CD4-positive, alpha-beta T cell (primary cell): ENCODE measurements at regions not wholly inside any gene's neighbourhood (a gene's known extent, or its start where the extent isn't known, plus 50 kb on each side); places are given as distances from the start of the nearest gene placed in this dataset.
"Not testable (repeated sequence)": the region's sequence is repeated elsewhere in the genome, so short reads cannot be mapped to it uniquely, and the experiment has no call there.

Experiments used
- ATAC-seq: fragments of 200-7000 bp; cut with Tn5 transposase; one replicate; pipeline ENCODE4 v1.10.0; 2022; ENCODE audit warnings: mild to moderate bottlenecking; ENCODE audit not compliant: poor library complexity
- CTCF ChIA-PET: fragments of 350-600 bp; sonication (Branson Sonifier 250); formaldehyde crosslinking; loops from one replicate; lab custom pipeline; 2021; ENCODE audit warnings: antibody characterized with exemption, inconsistent platforms; lab: Charles Lee
- POLR2A ChIA-PET: fragments of 350-600 bp; sonication (Branson Sonifier 250); formaldehyde crosslinking; loops from one replicate; lab custom pipeline; 2021; ENCODE audit warnings: antibody characterized with exemption, inconsistent platforms; lab: Charles Lee
- DNase-seq, 14 experiments: peaks; one replicate each; pipeline ENCODE4 v3.0.0-alpha.2; 2013 to 2020; ENCODE audit warnings: mixed read lengths in 2 of 14
- H3K27ac ChIP-seq, 2 donors: one replicate each; pipeline versions ENCODE4 v1.5.1 to v1.7.0; 2013; ENCODE audit warnings: low read length in 2 of 2, low read depth in 1 of 2, mild to moderate bottlenecking in 1 of 2
- H3K27me3 ChIP-seq, 2 experiments: 1 replicate in 1 of 2; 2 replicates in 1 of 2; pipeline versions ENCODE4 v1.6.1 to v1.7.0; 2013; ENCODE audit warnings: low read length in 2 of 2, control low read depth in 1 of 2, mild to moderate bottlenecking in 1 of 2, moderate library complexity in 1 of 2; ENCODE audit not compliant: insufficient read depth in 2 of 2, control insufficient read depth in 1 of 2
- H3K36me3 ChIP-seq: one replicate; pipeline ENCODE4 v1.6.1; 2013; ENCODE audit warnings: low read length, control low read depth; ENCODE audit not compliant: insufficient read depth
- H3K4me1 ChIP-seq: one replicate; pipeline ENCODE4 v1.6.1; 2013; ENCODE audit warnings: low read length, control low read depth; ENCODE audit not compliant: insufficient read depth
- H3K4me3 ChIP-seq: one replicate; pipeline ENCODE4 v1.5.1; 2013; ENCODE audit warnings: mild to moderate bottlenecking, low read length, moderate library complexity
- H3K9me3 ChIP-seq, 2 experiments: 1 replicate in 1 of 2; 2 replicates in 1 of 2; pipeline versions ENCODE4 v1.6.1 to v1.7.0; 2013; ENCODE audit warnings: low read length in 2 of 2, mild to moderate bottlenecking in 2 of 2, control low read depth in 1 of 2, moderate library complexity in 1 of 2; ENCODE audit not compliant: control insufficient read depth in 1 of 2, insufficient read depth in 1 of 2
- H3K27ac Mint-ChIP-seq: one replicate; pipeline ENCODE4 v1.8.0; 2020; ENCODE audit warnings: mixed read lengths
- H3K27me3 Mint-ChIP-seq: one replicate; pipeline ENCODE4 v1.8.0; 2021; ENCODE audit warnings: mixed read lengths
- H3K36me3 Mint-ChIP-seq: one replicate; pipeline ENCODE4 v1.8.0; 2021; ENCODE audit warnings: low read depth, mixed read lengths
- H3K4me1 Mint-ChIP-seq: one replicate; pipeline ENCODE4 v1.8.0; 2021; ENCODE audit warnings: low read depth, mixed read lengths
- H3K4me3 Mint-ChIP-seq: one replicate; pipeline ENCODE4 v1.8.0; 2020; ENCODE audit warnings: mild to moderate bottlenecking, mixed read lengths
- H3K9me3 Mint-ChIP-seq: one replicate; pipeline ENCODE4 v1.8.0; 2020; ENCODE audit warnings: mixed read lengths
- intact Hi-C, 2 experiments: fragments of 100-400 bp; cut with DNase I in 1 of 2; cut with micrococcal nuclease in 1 of 2; formaldehyde crosslinking; loops; one replicate each; pipeline versions ENCODE4 v1.15.1 to v1.9.0; 2023 to 2025; cut with DNase I, micrococcal nuclease
- TF ChIP-seq, protein P1 (sequence below): fragments of 200-600 bp; IDR thresholded peaks from one replicate; pipeline ENCODE4 v1.8.0; 2022; ENCODE audit warnings: antibody characterized with exemption, mild to moderate bottlenecking

- H3K4me3 Mint-ChIP-seq, result no peak overlapping the region
- intact Hi-C loops, result no loop called here
- H3K27me3 Mint-ChIP-seq, result no peaks in the 10 kb centered on the region
- H3K36me3 Mint-ChIP-seq, result no peaks in the 10 kb centered on the region
- ATAC-seq (no peak), DNase-seq (no peak)
- H3K27ac ChIP-seq, result no peak overlapping the region
- no peaks in the 10 kb centered on the region for H3K9me3 Mint-ChIP-seq
- H3K4me3 ChIP-seq, result no peak overlapping the region
- H3K27me3 ChIP-seq, result no peaks in the 10 kb centered on the region
- POLR2A ChIA-PET, result no interaction called here
- no peak overlapping the region for H3K27ac Mint-ChIP-seq
- H3K36me3 ChIP-seq, result no peaks in the 10 kb centered on the region
- no peaks in the 10 kb centered on the region for H3K4me1 ChIP-seq
- H3K9me3 ChIP-seq, result no peaks in the 10 kb centered on the region
- H3K4me1 Mint-ChIP-seq, result no peaks in the 10 kb centered on the region
- CTCF ChIA-PET, result no interaction called here
- TF ChIP-seq, protein P1, sequence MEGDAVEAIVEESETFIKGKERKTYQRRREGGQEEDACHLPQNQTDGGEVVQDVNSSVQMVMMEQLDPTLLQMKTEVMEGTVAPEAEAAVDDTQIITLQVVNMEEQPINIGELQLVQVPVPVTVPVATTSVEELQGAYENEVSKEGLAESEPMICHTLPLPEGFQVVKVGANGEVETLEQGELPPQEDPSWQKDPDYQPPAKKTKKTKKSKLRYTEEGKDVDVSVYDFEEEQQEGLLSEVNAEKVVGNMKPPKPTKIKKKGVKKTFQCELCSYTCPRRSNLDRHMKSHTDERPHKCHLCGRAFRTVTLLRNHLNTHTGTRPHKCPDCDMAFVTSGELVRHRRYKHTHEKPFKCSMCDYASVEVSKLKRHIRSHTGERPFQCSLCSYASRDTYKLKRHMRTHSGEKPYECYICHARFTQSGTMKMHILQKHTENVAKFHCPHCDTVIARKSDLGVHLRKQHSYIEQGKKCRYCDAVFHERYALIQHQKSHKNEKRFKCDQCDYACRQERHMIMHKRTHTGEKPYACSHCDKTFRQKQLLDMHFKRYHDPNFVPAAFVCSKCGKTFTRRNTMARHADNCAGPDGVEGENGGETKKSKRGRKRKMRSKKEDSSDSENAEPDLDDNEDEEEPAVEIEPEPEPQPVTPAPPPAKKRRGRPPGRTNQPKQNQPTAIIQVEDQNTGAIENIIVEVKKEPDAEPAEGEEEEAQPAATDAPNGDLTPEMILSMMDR, result no peak
Observed at GRCh38 chr9:42275141-42275540, 91.7 kb downstream of the SPATA31A6 start.

DNA sequence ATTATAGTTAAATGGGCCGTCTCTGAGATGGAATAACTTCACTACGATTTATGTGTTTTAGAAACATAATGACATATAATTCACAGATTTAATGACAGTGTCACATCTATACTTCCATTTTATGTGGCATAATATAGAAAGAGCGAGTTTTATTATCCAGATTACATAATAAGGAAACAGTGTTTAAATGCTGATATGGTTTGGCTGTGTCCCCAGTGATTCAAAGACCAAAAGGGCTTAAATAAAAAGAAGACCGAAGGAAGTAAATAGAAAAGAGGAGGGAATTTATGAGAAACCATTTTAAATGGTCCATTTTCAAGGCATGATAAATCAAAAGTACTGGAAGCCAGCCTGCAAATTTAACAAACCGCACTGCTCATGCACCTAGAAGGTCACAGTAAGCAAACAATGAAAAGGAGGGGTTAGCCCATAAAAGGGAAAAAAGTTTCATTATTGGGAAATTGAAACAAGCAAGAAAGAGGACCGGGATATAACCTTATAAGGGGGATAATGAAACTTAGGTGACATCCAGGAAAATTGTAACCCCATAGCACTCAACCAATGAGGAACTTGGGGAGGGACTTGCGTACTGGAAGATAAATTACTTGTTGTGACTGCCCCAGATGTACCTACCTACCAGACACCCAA lies 99.2 kb downstream of the SPATA31A6 start:
- H3K4me1 Mint-ChIP-seq, POLR2A ChIA-PET, DNase-seq, H3K27me3 ChIP-seq, H3K27ac ChIP-seq, H3K36me3 ChIP-seq, H3K27ac Mint-ChIP-seq, H3K9me3 Mint-ChIP-seq, CTCF ChIA-PET, H3K4me3 Mint-ChIP-seq, H3K27me3 Mint-ChIP-seq, H3K9me3 ChIP-seq, ATAC-seq, intact Hi-C loops, H3K4me1 ChIP-seq, H3K36me3 Mint-ChIP-seq, H3K4me3 ChIP-seq: not testable (repeated sequence)

DNA sequence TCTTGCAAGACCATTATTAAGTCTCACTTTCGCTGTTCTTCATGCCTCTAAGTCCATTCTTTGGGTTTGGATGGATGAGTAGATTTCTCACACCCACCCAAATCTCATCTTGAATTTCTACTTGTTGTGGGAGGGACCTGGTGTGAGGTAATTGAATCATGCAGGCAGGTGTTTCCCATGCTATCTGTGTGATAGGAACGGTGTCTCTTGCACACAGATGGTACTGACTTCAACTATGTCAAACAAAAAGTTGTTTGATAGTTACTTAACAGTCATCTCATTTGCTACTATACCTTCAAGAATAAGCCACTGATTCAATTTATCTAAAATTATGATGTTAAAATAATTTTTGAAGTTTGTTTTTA lies 99.7 kb downstream of the SPATA31A6 start:
- DNase-seq, H3K4me1 Mint-ChIP-seq, H3K36me3 Mint-ChIP-seq, H3K9me3 Mint-ChIP-seq, H3K27ac ChIP-seq, H3K27me3 Mint-ChIP-seq, H3K27me3 ChIP-seq, H3K36me3 ChIP-seq, POLR2A ChIA-PET, ATAC-seq, H3K4me3 ChIP-seq, H3K9me3 ChIP-seq, CTCF ChIA-PET, H3K4me1 ChIP-seq, H3K27ac Mint-ChIP-seq, H3K4me3 Mint-ChIP-seq, intact Hi-C loops: not testable (repeated sequence)

DNA sequence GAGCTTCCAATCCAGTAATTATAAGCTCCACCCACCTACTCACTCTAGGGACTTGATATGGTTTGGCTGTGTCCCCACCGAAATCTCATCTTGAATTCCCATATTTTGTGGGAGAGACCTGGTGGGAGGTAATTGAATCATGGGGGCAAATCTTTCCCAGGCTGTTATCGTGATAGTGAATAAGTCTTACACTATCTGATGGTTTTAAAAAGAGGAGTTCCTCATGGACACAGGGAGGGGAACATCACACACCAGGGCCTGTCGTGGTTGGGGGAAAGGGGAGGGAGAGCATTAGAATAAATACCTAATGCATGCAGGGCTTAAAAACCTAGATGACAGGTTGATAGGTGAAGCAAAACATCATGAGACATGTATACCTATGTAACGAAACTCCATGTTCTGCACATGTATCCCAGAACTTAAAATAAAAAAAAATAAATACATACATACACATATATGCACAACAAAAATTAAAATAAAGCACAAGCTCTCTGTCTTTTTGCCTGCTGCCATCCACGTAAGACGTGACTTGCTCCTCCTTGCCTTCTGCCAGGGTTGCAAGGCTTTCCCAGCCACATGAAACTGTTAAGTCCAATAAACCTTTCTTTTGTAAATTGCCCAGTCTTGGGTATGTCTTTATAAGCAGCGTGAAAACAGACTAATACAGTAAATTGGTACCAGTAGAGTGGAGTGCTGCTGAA lies 102.8 kb downstream of the SPATA31A6 start:
- DNase-seq, H3K4me1 ChIP-seq, H3K27me3 Mint-ChIP-seq, H3K36me3 Mint-ChIP-seq, POLR2A ChIA-PET, ATAC-seq, H3K9me3 ChIP-seq, CTCF ChIA-PET, H3K27me3 ChIP-seq, H3K27ac ChIP-seq, H3K4me3 Mint-ChIP-seq, intact Hi-C loops, H3K9me3 Mint-ChIP-seq, H3K4me1 Mint-ChIP-seq, H3K36me3 ChIP-seq, H3K4me3 ChIP-seq, H3K27ac Mint-ChIP-seq: not testable (repeated sequence)

DNA sequence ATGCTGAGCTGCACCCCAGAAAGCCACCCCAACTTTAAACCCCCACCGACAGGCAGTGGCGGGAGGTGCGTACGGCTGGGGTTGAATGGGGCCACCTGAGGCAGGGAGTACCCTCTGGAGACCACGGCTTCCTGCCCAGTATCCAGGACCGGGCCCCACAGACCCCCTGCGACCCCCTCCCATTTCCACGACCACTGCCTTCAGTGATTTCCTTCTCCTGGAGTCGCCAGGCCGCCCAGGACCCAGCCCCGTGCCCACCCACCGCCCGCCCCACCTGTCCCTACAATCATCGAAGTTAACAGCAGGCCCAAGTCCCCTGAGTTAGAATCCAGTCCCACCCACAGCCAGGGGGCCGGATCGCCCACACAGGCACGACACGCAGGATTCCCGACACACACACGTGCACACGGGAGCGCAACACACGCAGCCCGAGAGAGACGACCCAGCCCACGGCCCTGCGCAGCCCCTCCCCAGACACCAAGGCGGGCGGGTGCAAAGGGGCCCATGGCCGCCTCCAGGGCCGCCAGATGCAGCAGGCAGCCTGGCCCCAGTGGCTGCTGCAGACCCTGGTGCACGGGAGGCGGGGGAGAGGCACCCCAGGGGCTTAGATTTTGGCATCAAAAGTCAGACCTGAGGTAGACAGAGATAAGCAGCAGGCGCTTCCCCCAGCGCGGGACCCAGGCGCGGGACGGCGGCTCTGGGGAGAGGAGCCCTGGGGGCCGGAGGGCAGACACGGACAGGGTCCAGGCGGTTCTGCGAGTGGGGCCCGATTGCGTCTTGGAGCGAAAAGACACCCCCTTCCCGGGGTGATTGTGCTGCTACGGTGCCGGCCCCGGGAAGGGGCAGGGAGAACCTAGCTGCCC lies 104.8 kb downstream of the SPATA31A6 start:
- H3K9me3 ChIP-seq, H3K36me3 Mint-ChIP-seq, H3K27ac ChIP-seq, H3K27me3 Mint-ChIP-seq, DNase-seq, H3K4me3 Mint-ChIP-seq, H3K36me3 ChIP-seq, H3K4me1 Mint-ChIP-seq, POLR2A ChIA-PET, H3K27me3 ChIP-seq, CTCF ChIA-PET, H3K27ac Mint-ChIP-seq, H3K9me3 Mint-ChIP-seq, intact Hi-C loops, ATAC-seq, H3K4me1 ChIP-seq, H3K4me3 ChIP-seq: not testable (repeated sequence)

DNA sequence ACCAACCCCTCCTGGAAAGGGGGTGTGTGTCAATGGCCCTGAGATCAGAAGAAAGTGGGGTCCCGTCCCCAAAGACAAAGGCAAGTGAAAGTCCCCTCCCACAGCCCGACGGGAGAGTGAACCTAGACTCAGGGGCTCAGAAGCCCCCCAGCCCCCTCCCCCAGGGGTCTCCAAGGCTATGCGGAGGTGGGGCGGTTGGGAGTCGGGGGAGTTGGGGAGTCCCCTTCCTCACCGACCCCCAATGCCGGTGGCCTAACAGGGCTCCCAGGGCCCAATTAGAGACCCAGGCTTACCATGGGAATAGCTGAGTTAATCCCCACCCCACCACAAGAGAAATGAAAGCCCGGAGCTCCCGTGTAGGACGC lies 105.4 kb downstream of the SPATA31A6 start:
- H3K27ac ChIP-seq, H3K36me3 ChIP-seq, intact Hi-C loops, H3K4me1 Mint-ChIP-seq, CTCF ChIA-PET, H3K9me3 Mint-ChIP-seq, H3K27me3 ChIP-seq, H3K4me3 Mint-ChIP-seq, DNase-seq, H3K36me3 Mint-ChIP-seq, H3K4me3 ChIP-seq, H3K27me3 Mint-ChIP-seq, ATAC-seq, POLR2A ChIA-PET, H3K9me3 ChIP-seq, H3K27ac Mint-ChIP-seq, H3K4me1 ChIP-seq: not testable (repeated sequence)
